OCI-LY1 (cell line): ENCODE measurements at regions not wholly inside any gene's neighbourhood (a gene's known extent, or its start where the extent isn't known, plus 50 kb on each side); places are given as distances from the start of the nearest gene placed in this dataset.
"Not testable (repeated sequence)": the region's sequence is repeated elsewhere in the genome, so short reads cannot be mapped to it uniquely, and the experiment has no call there.

Source experiments
- H2AFZ ChIP-seq: fragments of 200-600 bp; sonication (generic), shearing (Covaris generic); 2 replicates; pipeline ENCODE4 v1.6.0; 2014; ENCODE audit warnings: antibody characterized with exemption, mild to moderate bottlenecking, low read length
- H3F3A ChIP-seq: fragments of 200-600 bp; sonication (generic), shearing (Covaris generic); 2 replicates; pipeline ENCODE4 v1.6.0; 2014; ENCODE audit warnings: mild to moderate bottlenecking, antibody characterized with exemption, low read length, moderate library complexity; ENCODE audit not compliant: insufficient read depth
- H3K27ac ChIP-seq: fragments of 200-600 bp; sonication (generic); 2 replicates; pipeline ENCODE4 v1.5.1; 2014; ENCODE audit warnings: low read length, mixed run types, mild to moderate bottlenecking, low read depth; ENCODE audit not compliant: poor library complexity, severe bottlenecking
- H3K27me3 ChIP-seq: fragments of 200-600 bp; sonication (generic); 2 replicates; pipeline ENCODE4 v1.6.0; 2014; ENCODE audit warnings: antibody characterized with exemption, mild to moderate bottlenecking, low read length, moderate library complexity; ENCODE audit not compliant: insufficient read depth
- H3K36me3 ChIP-seq: fragments of 200-600 bp; sonication (generic); 2 replicates; pipeline ENCODE4 v1.6.1; 2014; ENCODE audit warnings: mild to moderate bottlenecking, antibody characterized with exemption, low read length, moderate library complexity, mixed read lengths; ENCODE audit not compliant: insufficient read depth
- H3K4me1 ChIP-seq: fragments of 200-600 bp; sonication (generic); 2 replicates; pipeline ENCODE4 v1.5.1; 2014; ENCODE audit warnings: mild to moderate bottlenecking, low read length, moderate library complexity; ENCODE audit not compliant: insufficient read depth, severe bottlenecking
- H3K4me2 ChIP-seq: fragments of 200-600 bp; sonication (generic), shearing (Covaris generic); 2 replicates; pipeline ENCODE4 v1.6.1; 2014; ENCODE audit warnings: low read length
- H3K4me3 ChIP-seq: fragments of 200-600 bp; sonication (generic); 2 replicates; pipeline ENCODE4 v1.5.1; 2014; ENCODE audit warnings: low read length, low read depth, mild to moderate bottlenecking, mixed read lengths; ENCODE audit not compliant: poor library complexity, severe bottlenecking
- H3K79me2 ChIP-seq: fragments of 200-600 bp; shearing (Covaris generic); 2 replicates; pipeline ENCODE4 v1.6.1; 2016; ENCODE audit warnings: mixed run types, low read length, mixed read lengths; ENCODE audit not compliant: insufficient read depth
- H3K9ac ChIP-seq: fragments of 200-600 bp; sonication (generic), shearing (Covaris generic); 2 replicates; pipeline ENCODE4 v1.6.1; 2014; ENCODE audit warnings: mild to moderate bottlenecking, low read length, mixed read lengths
- H3K9me2 ChIP-seq: fragments of 200-600 bp; sonication (generic), shearing (Covaris generic); 2 replicates; pipeline ENCODE4 v1.6.1; 2014; ENCODE audit warnings: low read depth, mild to moderate bottlenecking, low read length, mixed read lengths
- H3K9me3 ChIP-seq: fragments of 200-600 bp; shearing (Covaris generic); 2 replicates; pipeline ENCODE4 v1.6.1; 2014; ENCODE audit warnings: low read length, mixed read lengths
- H4K20me1 ChIP-seq: fragments of 200-600 bp; sonication (generic), shearing (Covaris generic); 2 replicates; pipeline ENCODE4 v1.6.0; 2016; ENCODE audit warnings: mild to moderate bottlenecking, low read length; ENCODE audit not compliant: insufficient read depth
- CTCF ChIP-seq: fragments of 200-600 bp; sonication (generic), shearing (Covaris generic); IDR thresholded peaks from 2 replicates; pipeline ENCODE4 v1.5.1; 2017; ENCODE audit warnings: mild to moderate bottlenecking, antibody characterized with exemption, low read length, moderate library complexity, mixed read lengths
- EZH2 ChIP-seq: fragments of 200-600 bp; sonication (generic), shearing (Covaris generic); IDR thresholded peaks from 2 replicates; pipeline ENCODE4 v1.8.0; 2017; ENCODE audit warnings: borderline replicate concordance, mixed run types, mild to moderate bottlenecking, antibody characterized with exemption, low read length, moderate library complexity, mixed read lengths

- Histone ChIP-seq H3K4me1 (no peaks in the 10 kb centered on the region), H3K4me3 (no peak overlapping the region), H3K9me3 (no peaks in the 10 kb centered on the region), H3K36me3 (no peaks in the 10 kb centered on the region), H3K9me2 (no peaks in the 10 kb centered on the region), H2AFZ (no peak overlapping the region), H4K20me1 (no peaks in the 10 kb centered on the region), H3K4me2 (no peak overlapping the region), H3K79me2 (no peaks in the 10 kb centered on the region), H3K9ac (no peak overlapping the region), H3K27me3 (no peaks in the 10 kb centered on the region), H3K27ac (no peak overlapping the region), H3F3A (no peaks in the 10 kb centered on the region)
- TF ChIP-seq EZH2 = no peak
- no peak for TF ChIP-seq CTCF
Measured at GRCh38 chr3:118529554-118529953, 505.1 kb downstream of the IGSF11 start.

DNA sequence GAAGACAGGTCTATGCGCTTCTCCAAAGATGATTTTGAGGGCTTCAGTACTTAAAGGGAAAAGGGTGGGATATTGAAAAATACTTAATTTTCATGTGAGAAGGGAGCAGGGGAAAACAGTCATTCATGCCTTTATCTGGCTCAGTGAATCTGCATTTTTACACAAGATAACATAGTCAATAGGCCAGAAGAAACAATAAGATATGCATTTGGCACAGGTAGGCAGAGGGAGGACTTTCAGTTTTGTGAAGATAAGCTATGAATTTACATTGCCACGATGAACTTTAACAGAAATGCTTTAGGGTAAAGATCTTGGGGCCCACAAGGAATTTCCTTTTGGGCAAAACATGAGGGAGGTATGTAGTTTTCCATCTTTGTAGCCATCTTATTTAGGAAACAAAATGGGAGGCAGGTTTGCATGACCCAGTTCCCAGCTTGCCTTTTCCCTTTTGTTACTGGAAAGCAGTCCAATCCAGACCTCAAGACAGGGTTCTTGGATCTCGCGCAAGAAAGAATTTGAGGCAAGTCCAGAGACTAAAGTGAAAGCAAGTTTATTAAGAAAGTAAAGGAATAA lies 504.2 kb downstream of the IGSF11 start:
- Histone ChIP-seq H3K4me2 (no peak overlapping the region), H3K4me3 (no peak overlapping the region), H2AFZ (no peak overlapping the region), H3K9me2 (no peaks in the 10 kb centered on the region), H3F3A (no peaks in the 10 kb centered on the region), H3K36me3 (no peaks in the 10 kb centered on the region), H3K9ac (no peak overlapping the region), H3K9me3 (no peaks in the 10 kb centered on the region), H3K79me2 (no peaks in the 10 kb centered on the region), H4K20me1 (no peaks in the 10 kb centered on the region), H3K4me1 (no peaks in the 10 kb centered on the region), H3K27me3 (no peaks in the 10 kb centered on the region), H3K27ac (no peak overlapping the region)
- TF ChIP-seq EZH2 (no peak), CTCF (no peak)

DNA sequence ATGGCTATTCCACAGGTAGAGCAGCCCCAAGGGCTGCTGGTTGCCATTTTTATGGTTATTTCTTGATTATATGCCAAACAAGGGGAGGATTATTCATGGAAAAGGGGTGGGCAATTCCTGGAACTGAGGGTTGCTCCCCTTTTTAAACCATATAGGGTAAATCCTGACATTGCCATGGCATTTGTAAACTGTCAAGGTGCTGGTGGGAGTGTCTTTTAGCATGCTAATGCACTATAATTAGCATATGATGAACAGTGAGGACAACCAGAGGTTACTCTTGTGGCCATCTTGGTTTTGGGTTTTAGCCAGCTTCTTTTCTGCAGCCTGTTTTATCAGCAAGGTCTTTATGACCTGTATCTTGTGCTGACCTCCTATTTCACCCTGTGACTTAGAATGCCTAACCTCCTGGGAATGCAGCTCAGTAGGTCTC lies 503.7 kb downstream of the IGSF11 start:
- not testable (repeated sequence) for H3K4me2 ChIP-seq, H3K79me2 ChIP-seq, H2AFZ ChIP-seq, H3K9ac ChIP-seq, H3K9me2 ChIP-seq, H3K9me3 ChIP-seq, H3K4me3 ChIP-seq, H3K4me1 ChIP-seq, H3F3A ChIP-seq, H3K27ac ChIP-seq, H3K36me3 ChIP-seq, H3K27me3 ChIP-seq, H4K20me1 ChIP-seq

GRCh38 chr3:118531816-118532215 lies 502.8 kb downstream of the IGSF11 start:
- H3K36me3 ChIP-seq = no peaks in the 10 kb centered on the region
- no peaks in the 10 kb centered on the region for H3F3A ChIP-seq
- H3K9ac ChIP-seq = no peak overlapping the region
- no peak for TF ChIP-seq CTCF
- no peak for TF ChIP-seq EZH2
- no peak overlapping the region for H3K27ac ChIP-seq
- H3K4me1 ChIP-seq = no peaks in the 10 kb centered on the region
- no peak overlapping the region for H2AFZ ChIP-seq
- H3K9me2 ChIP-seq = no peaks in the 10 kb centered on the region
- H3K27me3 ChIP-seq = no peaks in the 10 kb centered on the region
- no peak overlapping the region for H3K4me3 ChIP-seq
- no peak overlapping the region for H3K4me2 ChIP-seq
- no peaks in the 10 kb centered on the region for H4K20me1 ChIP-seq
- no peaks in the 10 kb centered on the region for H3K79me2 ChIP-seq
- no peaks in the 10 kb centered on the region for H3K9me3 ChIP-seq
